Lung (tissue), 11 donors: ENCODE measurements at regions not wholly inside any gene's neighbourhood (a gene's known extent, or its start where the extent isn't known, plus 50 kb on each side); places are given as distances from the start of the nearest gene placed in this dataset.

Source experiments
- ATAC-seq: fragments of 200-7000 bp; cut with Tn5 transposase; one replicate; pipeline ENCODE4 v1.9.1; 2020; ENCODE audit warnings: moderate number of reproducible peaks; ENCODE audit not compliant: insufficient read depth, low FRiP score
- DNase-seq, 3 donors: peaks; one replicate each; pipeline ENCODE4 v3.0.0-alpha.2; 2013 to 2017
- H3K27ac ChIP-seq, 2 donors: one replicate each; pipeline ENCODE4 v1.5.1; 2013; ENCODE audit warnings: mild to moderate bottlenecking in 2 of 2, moderate library complexity in 2 of 2, control low read depth in 1 of 2, inconsistent platforms in 1 of 2, low read depth in 1 of 2, low read length in 1 of 2
- H3K27me3 ChIP-seq, 3 donors: one replicate each; pipeline ENCODE4 v1.5.1; 2013; ENCODE audit warnings: low read length in 2 of 3; ENCODE audit not compliant: control insufficient read depth in 3 of 3, insufficient read depth in 3 of 3
- H3K36me3 ChIP-seq, 4 donors: one replicate each; pipeline ENCODE4 v1.5.1; 2013; ENCODE audit warnings: low read length in 4 of 4, mild to moderate bottlenecking in 1 of 4, moderate library complexity in 1 of 4; ENCODE audit not compliant: control insufficient read depth in 4 of 4, insufficient read depth in 4 of 4
- H3K4me1 ChIP-seq, 5 donors: one replicate each; pipeline ENCODE4 v1.5.1; 2013; ENCODE audit warnings: low read length in 5 of 5, mild to moderate bottlenecking in 2 of 5, moderate library complexity in 1 of 5; ENCODE audit not compliant: control insufficient read depth in 5 of 5, insufficient read depth in 5 of 5
- H3K4me3 ChIP-seq: one replicate; pipeline ENCODE4 v1.5.1; 2013; ENCODE audit warnings: mild to moderate bottlenecking, control low read depth, moderate library complexity
- H3K9ac ChIP-seq, 2 donors: one replicate each; pipeline ENCODE4 v1.5.1; 2013; ENCODE audit warnings: low read length in 2 of 2, control low read depth in 1 of 2; ENCODE audit not compliant: insufficient read depth in 1 of 2
- H3K9me3 ChIP-seq, 4 donors: one replicate each; pipeline ENCODE4 v1.5.1; 2013; ENCODE audit warnings: low read length in 3 of 4, mild to moderate bottlenecking in 1 of 4, moderate library complexity in 1 of 4; ENCODE audit not compliant: control insufficient read depth in 4 of 4, insufficient read depth in 3 of 4
- CTCF ChIP-seq: IDR thresholded peaks from 2 replicates; pipeline ENCODE4 v1.5.1; 2012; ENCODE audit warnings: mild to moderate bottlenecking; ENCODE audit errors: control extremely low read depth, extremely low read depth
- WGBS, 2 donors: extraction: QIAGEN DNeasy Blood & Tissue Kit; methylation state at CpG; one replicate each; pipeline ENCODE4 v1.1.7; 2013; 5-methylcytosine and 5-hydroxymethylcytosine counted together
- donor health status: control.
- donor health status: control.
- donor health status: Bipolar disorder and iron deficiency.
- donor health status: healthy.
- donor health status: DM: yes; HTN: yes; CAD: no.

- Histone ChIP-seq H3K27me3 (no peaks in the 10 kb centered on the region), H3K9ac (no peak overlapping the region), H3K36me3 (no peaks in the 10 kb centered on the region), H3K4me3 (no peak overlapping the region), H3K27ac (no peak overlapping the region), H3K9me3 (no peaks in the 10 kb centered on the region), H3K4me1 (no peaks in the 10 kb centered on the region)
- 34 to 35% methylated on average over 3 of the region's 3 CpGs for WGBS, 2 donors
- no peak for TF ChIP-seq CTCF
- DNase-seq = no peak
- no peak for ATAC-seq
These were observed 947.2 kb upstream of the SLC39A10 start for GRCh38 chr2:194709840-194710239.

DNA sequence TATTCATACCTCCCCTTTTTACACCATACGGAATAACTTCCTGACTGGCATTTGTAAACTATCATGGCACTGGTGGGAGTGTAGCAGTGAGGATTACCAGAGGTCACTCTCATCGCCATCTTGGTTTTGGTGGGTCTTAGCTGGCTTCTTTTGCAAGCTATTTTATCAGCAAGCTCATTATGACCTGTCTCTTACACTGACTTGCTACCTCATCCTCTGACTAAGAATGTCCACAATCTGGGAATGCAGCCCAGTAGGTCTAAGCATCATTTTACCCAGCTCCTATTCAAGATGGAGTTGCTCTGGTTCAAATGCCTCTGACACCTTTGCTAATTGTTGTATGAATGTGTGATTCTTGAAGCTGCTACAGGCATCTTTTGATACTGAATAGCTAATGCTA lies 950.8 kb upstream of the SLC39A10 start:
- ATAC-seq (no peak), DNase-seq (no peak)
- no peaks in the 10 kb centered on the region for H3K9me3 ChIP-seq
- H3K4me1 ChIP-seq = no peaks in the 10 kb centered on the region
- no peak overlapping the region for H3K9ac ChIP-seq
- no peaks in the 10 kb centered on the region for H3K27me3 ChIP-seq
- H3K27ac ChIP-seq = no peak overlapping the region
- no peaks in the 10 kb centered on the region for H3K36me3 ChIP-seq
- 81 to 88% methylated on average over 2 of the region's 2 CpGs for WGBS, 2 donors
- no peak overlapping the region for H3K4me3 ChIP-seq
- TF ChIP-seq CTCF = no peak

GRCh38 chr2:194705398-194705797 lies 951.6 kb upstream of the SLC39A10 start:
- Histone ChIP-seq H3K27ac (no peak overlapping the region), H3K9me3 (no peaks in the 10 kb centered on the region), H3K4me3 (no peak overlapping the region), H3K36me3 (no peaks in the 10 kb centered on the region), H3K4me1 (no peaks in the 10 kb centered on the region), H3K27me3 (no peaks in the 10 kb centered on the region), H3K9ac (no peak overlapping the region)
- no peak for TF ChIP-seq CTCF
- no peak for ATAC-seq
- WGBS, 2 donors = 76 to 82% methylated on average over 2 of the region's 2 CpGs
- no peak for DNase-seq

- Histone ChIP-seq H3K27me3 (no peaks in the 10 kb centered on the region), H3K36me3 (no peaks in the 10 kb centered on the region), H3K27ac (no peak overlapping the region), H3K4me3 (no peak overlapping the region), H3K9ac (no peak overlapping the region), H3K4me1 (no peaks in the 10 kb centered on the region), H3K9me3 (no peaks in the 10 kb centered on the region)
- no peak for TF ChIP-seq CTCF
- ATAC-seq (no peak), DNase-seq (no peak)
These were observed 956.3 kb upstream of the SLC39A10 start for GRCh38 chr2:194700726-194701125.
